ENCODE measurements at regions not wholly inside any gene's neighbourhood (a gene's known extent, or its start where the extent isn't known, plus 50 kb on each side); places are given as distances from the start of the nearest gene placed in this dataset.

DNA sequence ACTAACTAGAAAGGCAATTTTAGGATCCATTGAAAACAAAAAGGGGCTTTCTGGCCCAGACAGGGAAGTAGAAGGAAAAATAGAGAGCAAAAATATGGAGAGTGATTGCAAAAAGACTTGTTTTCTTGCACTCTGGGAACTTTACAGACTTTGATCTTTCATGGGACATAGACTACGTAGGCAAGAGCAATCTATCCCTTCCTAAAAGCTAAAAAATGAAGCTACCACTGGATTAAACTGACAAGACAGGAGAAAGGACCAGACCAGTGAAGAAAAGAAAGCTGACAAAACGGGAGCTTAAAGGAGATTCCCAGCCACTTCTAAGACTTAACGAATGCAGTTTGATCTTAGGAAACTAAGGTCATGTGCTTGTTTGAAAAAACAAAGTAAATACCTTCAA lies 524.5 kb downstream of the KLF5 start:
- no peaks in the 10 kb centered on the region for H3K4me1 ChIP-seq
- no peak for DNase-seq (ENCODE audit: extremely low spot score)
- no peak overlapping the region for H3K27ac ChIP-seq (replicated peaks in 1 of 4)
- 76% methylated on average over 3 of the region's 3 CpGs for WGBS
- H3K27me3 ChIP-seq = no peaks in the 10 kb centered on the region
- H3K36me3 ChIP-seq = no peaks in the 10 kb centered on the region
- TF ChIP-seq, protein P1, sequence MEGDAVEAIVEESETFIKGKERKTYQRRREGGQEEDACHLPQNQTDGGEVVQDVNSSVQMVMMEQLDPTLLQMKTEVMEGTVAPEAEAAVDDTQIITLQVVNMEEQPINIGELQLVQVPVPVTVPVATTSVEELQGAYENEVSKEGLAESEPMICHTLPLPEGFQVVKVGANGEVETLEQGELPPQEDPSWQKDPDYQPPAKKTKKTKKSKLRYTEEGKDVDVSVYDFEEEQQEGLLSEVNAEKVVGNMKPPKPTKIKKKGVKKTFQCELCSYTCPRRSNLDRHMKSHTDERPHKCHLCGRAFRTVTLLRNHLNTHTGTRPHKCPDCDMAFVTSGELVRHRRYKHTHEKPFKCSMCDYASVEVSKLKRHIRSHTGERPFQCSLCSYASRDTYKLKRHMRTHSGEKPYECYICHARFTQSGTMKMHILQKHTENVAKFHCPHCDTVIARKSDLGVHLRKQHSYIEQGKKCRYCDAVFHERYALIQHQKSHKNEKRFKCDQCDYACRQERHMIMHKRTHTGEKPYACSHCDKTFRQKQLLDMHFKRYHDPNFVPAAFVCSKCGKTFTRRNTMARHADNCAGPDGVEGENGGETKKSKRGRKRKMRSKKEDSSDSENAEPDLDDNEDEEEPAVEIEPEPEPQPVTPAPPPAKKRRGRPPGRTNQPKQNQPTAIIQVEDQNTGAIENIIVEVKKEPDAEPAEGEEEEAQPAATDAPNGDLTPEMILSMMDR (IDR thresholded peaks at IDR 0.05) = no peak
- TF ChIP-seq EP300 (IDR thresholded peaks at IDR 0.05) (no peak), POLR2A (IDR thresholded peaks at IDR 0.05; ENCODE audit: low read depth) (no peak), POLR2AphosphoS5 (IDR thresholded peaks at IDR 0.05) (no peak)
- H3K4me3 ChIP-seq = no peak overlapping the region
- H3K9me3 ChIP-seq = no peaks in the 10 kb centered on the region
- intact Hi-C loops (cut with DNase I) = no loop called here

DNA sequence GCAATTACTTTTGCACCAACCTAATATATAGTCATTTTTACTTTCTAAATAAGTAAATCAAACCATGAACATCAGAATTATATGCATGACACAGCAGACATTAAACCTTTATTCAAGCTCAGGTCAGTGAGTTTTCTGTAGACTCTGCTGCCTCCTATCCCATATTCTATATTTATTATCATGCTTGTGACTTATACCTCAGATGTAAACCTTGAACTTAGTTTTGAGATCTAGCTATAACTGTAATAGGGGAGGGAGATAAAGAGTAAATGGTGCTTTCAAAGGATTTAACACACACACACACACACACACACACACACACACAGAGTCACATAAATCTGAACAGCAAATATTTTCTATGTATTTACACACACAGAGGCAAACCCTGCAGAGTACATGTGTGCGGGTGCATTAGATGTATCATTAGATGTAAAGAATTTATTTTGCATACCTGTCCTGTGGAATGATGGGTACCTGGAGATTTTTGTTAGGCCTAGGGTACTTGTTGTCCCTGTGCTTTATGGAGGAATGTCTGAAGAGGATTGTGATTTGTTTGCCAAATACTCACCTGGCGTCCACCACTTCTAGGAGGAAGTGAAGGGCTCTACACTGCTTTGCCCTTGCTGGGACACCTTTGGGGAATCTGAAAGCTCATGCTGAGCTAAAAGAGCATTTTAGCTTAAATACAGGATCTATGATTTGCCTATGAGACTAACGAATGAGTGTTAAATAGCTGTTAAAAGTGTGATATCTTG lies 521.9 kb downstream of the KLF5 start:
- TF ChIP-seq, protein P1 (IDR thresholded peaks at IDR 0.05) = no peak
- TF ChIP-seq POLR2AphosphoS5 (IDR thresholded peaks at IDR 0.05) (no peak), EP300 (IDR thresholded peaks at IDR 0.05) (no peak), POLR2A (IDR thresholded peaks at IDR 0.05; ENCODE audit: low read depth) (no peak)
- H3K9me3 ChIP-seq = no peaks in the 10 kb centered on the region
- no peak for DNase-seq (ENCODE audit: extremely low spot score)
- no peaks in the 10 kb centered on the region for H3K4me1 ChIP-seq
- H3K27me3 ChIP-seq = no peaks in the 10 kb centered on the region
- H3K27ac ChIP-seq (replicated peaks in 1 of 4) = no peak overlapping the region
- WGBS = 94% methylated on average over 3 of the region's 3 CpGs
- intact Hi-C loops (cut with DNase I) = no loop called here
- no peak overlapping the region for H3K4me3 ChIP-seq
- H3K36me3 ChIP-seq = no peaks in the 10 kb centered on the region

DNA sequence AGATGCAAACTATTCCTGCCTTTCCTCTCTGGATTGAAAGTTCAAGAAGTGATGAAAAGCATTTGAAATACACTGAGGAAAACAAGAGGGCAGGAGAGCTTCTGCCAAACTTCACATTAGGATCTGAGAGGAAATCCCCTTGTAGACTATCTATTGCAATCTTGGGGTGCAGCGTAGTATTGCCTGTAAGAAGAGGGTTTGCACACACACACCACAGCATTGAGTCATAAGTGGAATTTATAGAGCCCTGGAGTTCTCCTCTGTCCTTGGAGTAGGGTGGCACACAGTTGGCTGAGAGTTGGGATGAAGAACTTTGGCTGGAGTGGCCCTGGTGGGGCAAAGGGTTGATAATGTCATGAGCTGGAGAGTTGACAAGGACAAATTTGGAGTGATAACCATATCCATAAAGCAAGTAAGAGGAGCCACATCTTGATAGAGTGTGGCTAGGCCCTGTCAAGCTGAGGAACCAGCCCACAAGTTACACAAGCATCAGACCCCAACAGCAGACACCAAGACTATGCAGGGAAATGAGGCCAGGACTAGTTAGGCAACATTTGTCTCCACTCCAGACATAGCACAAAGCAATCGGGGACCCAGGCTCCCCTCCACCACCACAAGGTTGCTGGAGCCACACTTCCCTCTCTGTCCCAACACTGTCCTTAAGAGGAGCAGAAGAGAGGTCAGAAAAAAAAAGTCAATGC lies 520.9 kb downstream of the KLF5 start:
- TF ChIP-seq, protein P1 (IDR thresholded peaks at IDR 0.05) = no peak
- WGBS = 82% methylated on average over 2 of the region's 2 CpGs
- no peaks in the 10 kb centered on the region for H3K36me3 ChIP-seq

DNA sequence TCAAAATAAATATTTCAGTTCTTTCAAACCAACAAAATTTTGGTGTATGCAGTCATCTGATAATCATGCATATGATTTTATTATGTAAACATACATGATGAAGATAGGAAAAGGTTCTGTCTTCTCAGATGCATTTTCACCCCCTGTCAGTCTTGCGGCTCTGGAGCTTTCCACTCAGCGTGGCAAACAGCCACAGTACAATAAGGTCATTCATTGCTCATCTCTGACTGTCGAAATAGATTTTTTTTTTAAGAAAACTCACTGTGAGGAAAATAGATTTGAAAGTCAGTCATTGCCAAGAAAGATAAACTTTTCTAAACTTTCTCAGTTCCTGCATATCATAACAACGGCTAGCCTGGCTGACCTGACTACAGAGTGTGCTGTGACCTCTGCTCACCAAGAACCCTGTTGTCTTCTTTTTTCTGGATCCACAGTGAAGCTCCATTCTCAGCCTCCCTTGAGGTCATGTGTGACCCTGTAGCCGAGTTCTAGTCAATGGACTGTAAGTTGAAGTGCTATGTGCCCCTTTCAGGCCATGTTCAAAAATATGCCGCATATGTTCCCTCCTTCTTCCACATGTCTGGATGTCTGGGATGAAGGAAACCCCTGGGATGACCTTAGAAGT lies 519.6 kb downstream of the KLF5 start:
- Histone ChIP-seq H3K9me3 (no peaks in the 10 kb centered on the region), H3K4me1 (no peaks in the 10 kb centered on the region), H3K36me3 (no peaks in the 10 kb centered on the region), H3K27ac (replicated peaks in 1 of 4) (no peak overlapping the region), H3K27me3 (no peaks in the 10 kb centered on the region), H3K4me3 (no peak overlapping the region)
- WGBS = 57% methylated on average over 6 of the region's 6 CpGs
- intact Hi-C loops (cut with DNase I) = no loop called here
- TF ChIP-seq, protein P1 (IDR thresholded peaks at IDR 0.05) = no peak
- TF ChIP-seq POLR2AphosphoS5 (IDR thresholded peaks at IDR 0.05) (no peak), EP300 (IDR thresholded peaks at IDR 0.05) (no peak), POLR2A (IDR thresholded peaks at IDR 0.05; ENCODE audit: low read depth) (no peak)
- DNase-seq (ENCODE audit: extremely low spot score) = no peak

More for the DNA sequence above, 520.9 kb downstream of the KLF5 start:
- DNase-seq (ENCODE audit: extremely low spot score) = no peak
- Histone ChIP-seq H3K27ac (replicated peaks in 1 of 4) (no peak overlapping the region), H3K9me3 (no peaks in the 10 kb centered on the region), H3K4me3 (no peak overlapping the region), H3K27me3 (no peaks in the 10 kb centered on the region), H3K4me1 (no peaks in the 10 kb centered on the region)
- intact Hi-C loops (cut with DNase I) = no loop called here

Data from esophagus muscularis mucosa (tissue), 4 donors.